Liver (tissue), 8 donors: ENCODE measurements at regions not wholly inside any gene's neighbourhood (a gene's known extent, or its start where the extent isn't known, plus 50 kb on each side); places are given as distances from the start of the nearest gene placed in this dataset.

Source experiments
- DNase-seq: peaks from one replicate; pipeline ENCODE4 v3.0.0-alpha.2; 2017; ENCODE audit warnings: low spot score
- H3K27ac ChIP-seq, 2 donors: one replicate each; pipeline ENCODE4 v1.7.0; 2013; ENCODE audit warnings: inconsistent platforms in 2 of 2, low read length in 2 of 2, control low read depth in 1 of 2, low read depth in 1 of 2, mild to moderate bottlenecking in 1 of 2
- H3K27me3 ChIP-seq, 4 donors: one replicate each; pipeline versions ENCODE4 v1.6.1 to v1.7.0; 2013; ENCODE audit warnings: low read length in 3 of 4, inconsistent platforms in 1 of 4, mild to moderate bottlenecking in 1 of 4, moderate library complexity in 1 of 4; ENCODE audit not compliant: control insufficient read depth in 4 of 4, insufficient read depth in 4 of 4
- H3K36me3 ChIP-seq, 4 donors: one replicate each; pipeline versions ENCODE4 v1.6.1 to v1.7.0; 2013; ENCODE audit warnings: low read length in 3 of 4, mild to moderate bottlenecking in 3 of 4, low read depth in 1 of 4, moderate library complexity in 1 of 4; ENCODE audit not compliant: control insufficient read depth in 4 of 4, insufficient read depth in 3 of 4
- H3K4me1 ChIP-seq, 4 donors: one replicate each; pipeline versions ENCODE4 v1.6.1 to v1.7.0; 2013; ENCODE audit warnings: low read length in 3 of 4, mild to moderate bottlenecking in 3 of 4, moderate library complexity in 1 of 4; ENCODE audit not compliant: control insufficient read depth in 4 of 4, insufficient read depth in 4 of 4
- H3K4me3 ChIP-seq, 3 donors: one replicate each; pipeline versions ENCODE4 v1.6.1 to v1.7.0; 2013; ENCODE audit warnings: low read length in 3 of 3, control low read depth in 1 of 3, low read depth in 1 of 3, mild to moderate bottlenecking in 1 of 3
- H3K9ac ChIP-seq, 2 donors: one replicate each; pipeline ENCODE4 v1.7.0; 2013; ENCODE audit warnings: low read length in 2 of 2, mild to moderate bottlenecking in 2 of 2, moderate library complexity in 2 of 2, control low read depth in 1 of 2, low read depth in 1 of 2
- H3K9me3 ChIP-seq, 4 donors: one replicate each; pipeline versions ENCODE4 v1.6.1 to v1.7.0; 2013; ENCODE audit warnings: low read length in 3 of 4; ENCODE audit not compliant: control insufficient read depth in 4 of 4
- CTCF ChIP-seq: fragments of 150-350 bp; IDR thresholded peaks from 2 replicates; pipeline ENCODE4 v1.5.1; 2017; ENCODE audit warnings: improper control_type of control experiment, low read depth, low read length; ENCODE audit not compliant: missing input control
- EGR1 ChIP-seq, 2 donors: IDR thresholded peaks; 2 replicates each; pipeline ENCODE4 v1.6.1; 2016 to 2018; ENCODE audit warnings: antibody characterized with exemption in 2 of 2, low read depth in 2 of 2
- FOXA1 ChIP-seq: IDR thresholded peaks from 2 replicates; pipeline ENCODE4 v1.6.1; 2016; ENCODE audit warnings: antibody characterized with exemption
- FOXA2 ChIP-seq: IDR thresholded peaks from 2 replicates; pipeline ENCODE4 v1.6.1; 2016; ENCODE audit warnings: antibody characterized with exemption
- GABPA ChIP-seq, 2 donors: IDR thresholded peaks in 1 of 2; conservative IDR thresholded peaks in 1 of 2; 2 replicates each; pipeline ENCODE4 v1.6.1; 2016; ENCODE audit warnings: antibody characterized with exemption in 2 of 2, mild to moderate bottlenecking in 1 of 2, moderate library complexity in 1 of 2
- HNF4A ChIP-seq, 2 donors: conservative IDR thresholded peaks; 2 replicates each; pipeline ENCODE4 v1.6.1; 2016; ENCODE audit warnings: antibody characterized with exemption in 2 of 2, mild to moderate bottlenecking in 2 of 2
- JUND ChIP-seq, 2 donors: IDR thresholded peaks; 2 replicates each; pipeline ENCODE4 v1.6.1; 2016; ENCODE audit warnings: antibody characterized with exemption in 2 of 2
- NR2F2 ChIP-seq: IDR thresholded peaks from 2 replicates; pipeline ENCODE4 v1.6.1; 2016; ENCODE audit warnings: antibody characterized with exemption
- YY1 ChIP-seq: IDR thresholded peaks from 2 replicates; pipeline ENCODE4 v1.6.1; 2016; ENCODE audit warnings: antibody characterized with exemption, mild to moderate bottlenecking
- ZBTB33 ChIP-seq: IDR thresholded peaks from 2 replicates; pipeline ENCODE4 v1.6.1; 2016; ENCODE audit warnings: antibody characterized with exemption
- WGBS: extraction: QIAGEN DNeasy Blood & Tissue Kit; methylation state at CpG from one replicate; pipeline ENCODE4 v1.1.7; 2013; 5-methylcytosine and 5-hydroxymethylcytosine counted together
- TF ChIP-seq, protein P1 (sequence below): IDR thresholded peaks from 2 replicates; pipeline ENCODE4 v1.6.1; 2016; ENCODE audit warnings: antibody characterized with exemption, mild to moderate bottlenecking
- TF ChIP-seq, protein P2 (sequence below): IDR thresholded peaks from 2 replicates; pipeline ENCODE4 v1.6.1; 2016; ENCODE audit warnings: antibody characterized with exemption
- TF ChIP-seq, protein P3 (sequence below): IDR thresholded peaks from 2 replicates; pipeline ENCODE4 v1.6.1; 2016; ENCODE audit warnings: antibody characterized with exemption
- donor health status: healthy.
- donor health status: healthy.
- donor health status: healthy.
- donor health status: healthy.
- donor health status: healthy.

DNA sequence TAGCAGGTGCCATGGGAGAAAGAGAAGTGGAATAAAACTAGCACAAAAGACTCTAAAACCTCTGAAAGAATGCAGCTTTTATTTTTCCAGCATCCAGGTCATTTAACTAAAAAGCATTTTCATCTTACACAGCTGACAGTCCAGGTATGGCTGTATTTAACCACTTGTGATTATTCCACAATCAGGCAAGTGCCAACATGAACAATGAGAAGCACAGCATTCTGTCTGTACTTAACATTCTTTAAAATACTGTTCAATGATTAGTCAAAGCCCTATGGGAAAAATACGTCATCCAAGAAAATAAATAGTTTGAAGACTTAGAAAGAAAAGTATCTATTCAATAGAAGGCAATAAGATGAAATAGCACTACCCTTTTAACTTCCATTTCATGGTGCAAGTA lies 246.9 kb downstream of the LIG4 start:
- Histone ChIP-seq H3K27me3 (no peaks in the 10 kb centered on the region), H3K36me3 (no peaks in the 10 kb centered on the region), H3K9me3 (no peaks in the 10 kb centered on the region), H3K4me1 (no peaks in the 10 kb centered on the region), H3K4me3 (no peak overlapping the region), H3K27ac (no peak overlapping the region), H3K9ac (no peak overlapping the region)
- TF ChIP-seq JUND (IDR thresholded peaks at IDR 0.05), result no peak
- no peak for TF ChIP-seq NR2F2
- TF ChIP-seq FOXA1, result no peak
- TF ChIP-seq GABPA (IDR thresholded peaks at IDR 0.05 in 1 of 2, conservative IDR thresholded peaks at IDR 0.05 in 1 of 2), result no peak
- TF ChIP-seq FOXA2, result no peak
- no peak for TF ChIP-seq HNF4A (conservative IDR thresholded peaks at IDR 0.05)
- TF ChIP-seq, protein P1, sequence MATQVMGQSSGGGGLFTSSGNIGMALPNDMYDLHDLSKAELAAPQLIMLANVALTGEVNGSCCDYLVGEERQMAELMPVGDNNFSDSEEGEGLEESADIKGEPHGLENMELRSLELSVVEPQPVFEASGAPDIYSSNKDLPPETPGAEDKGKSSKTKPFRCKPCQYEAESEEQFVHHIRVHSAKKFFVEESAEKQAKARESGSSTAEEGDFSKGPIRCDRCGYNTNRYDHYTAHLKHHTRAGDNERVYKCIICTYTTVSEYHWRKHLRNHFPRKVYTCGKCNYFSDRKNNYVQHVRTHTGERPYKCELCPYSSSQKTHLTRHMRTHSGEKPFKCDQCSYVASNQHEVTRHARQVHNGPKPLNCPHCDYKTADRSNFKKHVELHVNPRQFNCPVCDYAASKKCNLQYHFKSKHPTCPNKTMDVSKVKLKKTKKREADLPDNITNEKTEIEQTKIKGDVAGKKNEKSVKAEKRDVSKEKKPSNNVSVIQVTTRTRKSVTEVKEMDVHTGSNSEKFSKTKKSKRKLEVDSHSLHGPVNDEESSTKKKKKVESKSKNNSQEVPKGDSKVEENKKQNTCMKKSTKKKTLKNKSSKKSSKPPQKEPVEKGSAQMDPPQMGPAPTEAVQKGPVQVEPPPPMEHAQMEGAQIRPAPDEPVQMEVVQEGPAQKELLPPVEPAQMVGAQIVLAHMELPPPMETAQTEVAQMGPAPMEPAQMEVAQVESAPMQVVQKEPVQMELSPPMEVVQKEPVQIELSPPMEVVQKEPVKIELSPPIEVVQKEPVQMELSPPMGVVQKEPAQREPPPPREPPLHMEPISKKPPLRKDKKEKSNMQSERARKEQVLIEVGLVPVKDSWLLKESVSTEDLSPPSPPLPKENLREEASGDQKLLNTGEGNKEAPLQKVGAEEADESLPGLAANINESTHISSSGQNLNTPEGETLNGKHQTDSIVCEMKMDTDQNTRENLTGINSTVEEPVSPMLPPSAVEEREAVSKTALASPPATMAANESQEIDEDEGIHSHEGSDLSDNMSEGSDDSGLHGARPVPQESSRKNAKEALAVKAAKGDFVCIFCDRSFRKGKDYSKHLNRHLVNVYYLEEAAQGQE, result no peak
- TF ChIP-seq YY1, result no peak
- TF ChIP-seq CTCF, result no peak
- TF ChIP-seq EGR1 (IDR thresholded peaks at IDR 0.05; ENCODE audit: low read depth in 2 of 2), result no peak
- TF ChIP-seq, protein P2, sequence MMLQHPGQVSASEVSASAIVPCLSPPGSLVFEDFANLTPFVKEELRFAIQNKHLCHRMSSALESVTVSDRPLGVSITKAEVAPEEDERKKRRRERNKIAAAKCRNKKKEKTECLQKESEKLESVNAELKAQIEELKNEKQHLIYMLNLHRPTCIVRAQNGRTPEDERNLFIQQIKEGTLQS, result no peak
- WGBS, result 84% methylated on average over 1 of the region's 1 CpG
- no peak for DNase-seq

- no peak overlapping the region for H3K9ac ChIP-seq
- H3K36me3 ChIP-seq, result no peaks in the 10 kb centered on the region
- no peak overlapping the region for H3K4me3 ChIP-seq
- WGBS, result 47% methylated on average over 5 of the region's 5 CpGs
- no peak for TF ChIP-seq YY1
- TF ChIP-seq, protein P3, sequence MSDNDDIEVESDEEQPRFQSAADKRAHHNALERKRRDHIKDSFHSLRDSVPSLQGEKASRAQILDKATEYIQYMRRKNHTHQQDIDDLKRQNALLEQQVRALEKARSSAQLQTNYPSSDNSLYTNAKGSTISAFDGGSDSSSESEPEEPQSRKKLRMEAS, result no peak
- TF ChIP-seq CTCF, result no peak
- TF ChIP-seq ZBTB33, result no peak
- no peaks in the 10 kb centered on the region for H3K27me3 ChIP-seq
- H3K27ac ChIP-seq, result no peak overlapping the region
- DNase-seq, result no peak
- no peaks in the 10 kb centered on the region for H3K4me1 ChIP-seq
- H3K9me3 ChIP-seq, result no peaks in the 10 kb centered on the region
These were observed 250.9 kb downstream of the LIG4 start for GRCh38 chr13:107964395-107964794.
